A549 (cell line): ENCODE measurements at regions not wholly inside any gene's neighbourhood (a gene's known extent, or its start where the extent isn't known, plus 50 kb on each side); places are given as distances from the start of the nearest gene placed in this dataset.

Experiments
- ATAC-seq, 2 experiments: fragments of 200-7000 bp in 1 of 2; fragments of >200 bp in 1 of 2; cut with Nextera tagmentation in 1 of 2; cut with Tn5 transposase in 1 of 2; 3 replicates each; pipeline versions ENCODE4 v1.8.0 to v1.9.1; 2018 to 2020; ENCODE audit warnings: mild to moderate bottlenecking in 1 of 2, moderate library complexity in 1 of 2
- CTCF ChIA-PET: fragments of 300-600 bp; sonication (Branson Sonifier 250); formaldehyde crosslinking; extraction: SDS; loops from one replicate; lab custom pipeline; 2021; ENCODE audit warnings: antibody characterized with exemption, inconsistent platforms; lab: Yijun Ruan, JAX
- POLR2A ChIA-PET: fragments of 350-600 bp; formaldehyde crosslinking; extraction: SDS; loops from one replicate; lab custom pipeline; 2021; ENCODE audit warnings: antibody characterized with exemption, inconsistent platforms; lab: Yijun Ruan, JAX
- DNase-seq, 2 experiments: peaks; one replicate each; pipeline versions ENCODE4 v3.0.0 to v3.0.0-alpha.2; 2011 to 2016; ENCODE audit warnings: low read depth in 1 of 2, low spot score in 1 of 2
- FAIRE-seq: peaks from 2 replicates; lab custom pipeline; 2011; peaks lifted over from hg19 to GRCh38; lab: Jason Lieb, UNC
- H3K27ac ChIP-seq, 2 experiments: fragments of >200 bp; sonication (Bioruptor Twin); formaldehyde crosslinking; 3 replicates each; pipeline ENCODE4 v1.5.1; 2016 to 2017
- H3K4me1 ChIP-seq: fragments of >200 bp; sonication (Bioruptor Twin); formaldehyde crosslinking; 3 replicates; pipeline ENCODE4 v1.6.1; 2016
- H3K4me2 ChIP-seq: fragments of >200 bp; sonication (Bioruptor Twin); formaldehyde crosslinking; 3 replicates; pipeline ENCODE4 v1.6.1; 2016
- H3K4me3 ChIP-seq: fragments of >200 bp; sonication (Bioruptor Twin); formaldehyde crosslinking; 3 replicates; pipeline ENCODE4 v1.5.1; 2016
- H3K9me3 ChIP-seq: fragments of >200 bp; sonication (Bioruptor Twin); formaldehyde crosslinking; 3 replicates; pipeline ENCODE4 v1.6.1; 2016
- ATOH8 ChIP-seq: fragments of 250-450 bp; sonication (Bioruptor Pico); IDR thresholded peaks from 2 replicates; pipeline ENCODE4 v1.5.0; 2020; ENCODE audit warnings: low read depth, mild to moderate bottlenecking, moderate library complexity
- BHLHE40 ChIP-seq: IDR thresholded peaks from 2 replicates; pipeline ENCODE4 v1.6.1; 2012; ENCODE audit warnings: low read depth, low read length, inconsistent platforms
- CHD2 ChIP-seq: fragments of 150-350 bp; IDR thresholded peaks from 2 replicates; pipeline ENCODE4 v1.6.1; 2014; ENCODE audit warnings: low read length; ENCODE audit not compliant: partially characterized antibody
- CHD4 ChIP-seq: fragments of 200-600 bp; sonication (generic); IDR thresholded peaks from 2 replicates; pipeline ENCODE4 v1.6.1; 2016; ENCODE audit warnings: antibody characterized with exemption, mild to moderate bottlenecking, borderline replicate concordance
- EHF ChIP-seq: fragments of 250-450 bp; sonication (Bioruptor Pico); IDR thresholded peaks from 2 replicates; pipeline ENCODE4 v1.5.0; 2020; ENCODE audit warnings: mild to moderate bottlenecking
- EP300 ChIP-seq, 2 experiments: fragments of >200 bp; sonication (Bioruptor Twin); formaldehyde crosslinking; IDR thresholded peaks; 2 replicates in 1 of 2; 3 replicates in 1 of 2; pipeline ENCODE4 v1.6.1; 2016 to 2017
- ESRRA ChIP-seq: fragments of 150-350 bp; IDR thresholded peaks from 2 replicates; pipeline ENCODE4 v1.6.1; 2014; ENCODE audit warnings: mild to moderate bottlenecking, low read length, borderline replicate concordance
- GATA3 ChIP-seq: IDR thresholded peaks from 2 replicates; pipeline ENCODE4 v1.6.1; 2012; ENCODE audit warnings: borderline replicate concordance
- HEYL ChIP-seq: fragments of 250-450 bp; sonication (Bioruptor Pico); IDR thresholded peaks from 2 replicates; pipeline ENCODE4 v1.8.0; 2021; ENCODE audit warnings: mild to moderate bottlenecking, moderate library complexity
- HOXA7 ChIP-seq: fragments of 250-450 bp; sonication (Bioruptor Pico); IDR thresholded peaks from 2 replicates; pipeline ENCODE4 v1.5.0; 2020; ENCODE audit warnings: mild to moderate bottlenecking, moderate library complexity
- JUN ChIP-seq, 2 experiments: fragments of >200 bp; sonication (Bioruptor Twin); formaldehyde crosslinking; IDR thresholded peaks; 2 replicates in 1 of 2; 3 replicates in 1 of 2; pipeline ENCODE4 v1.6.1; 2016 to 2017
- KDM1A ChIP-seq: fragments of 200-600 bp; sonication (generic); IDR thresholded peaks from 2 replicates; pipeline ENCODE4 v1.6.1; 2016; ENCODE audit warnings: low read depth, mild to moderate bottlenecking
- MAFK ChIP-seq: fragments of 450-650 bp; IDR thresholded peaks from 2 replicates; pipeline ENCODE4 v1.6.1; 2014; ENCODE audit not compliant: partially characterized antibody
- MAZ ChIP-seq: fragments of 150-350 bp; IDR thresholded peaks from 2 replicates; pipeline ENCODE4 v1.6.1; 2014; ENCODE audit warnings: antibody characterized with exemption, low read depth, low read length, borderline replicate concordance
- MYC ChIP-seq: IDR thresholded peaks from 2 replicates; pipeline ENCODE4 v1.6.1; 2012; ENCODE audit warnings: mild to moderate bottlenecking, inconsistent platforms, low read length, improper control_type of control experiment, borderline replicate concordance
- NFE2L2 ChIP-seq: fragments of 150-350 bp; conservative IDR thresholded peaks from 2 replicates; pipeline ENCODE4 v1.6.1; 2014; ENCODE audit warnings: low read length
- NR3C1 ChIP-seq: fragments of >200 bp; sonication (Bioruptor Twin); formaldehyde crosslinking; IDR thresholded peaks from 3 replicates; pipeline ENCODE4 v1.6.1; 2017
- RAD21 ChIP-seq, 2 experiments: fragments of >200 bp in 1 of 2; sonication (Bioruptor Twin) in 1 of 2; formaldehyde crosslinking in 1 of 2; IDR thresholded peaks in 1 of 2; conservative IDR thresholded peaks in 1 of 2; 2 replicates in 1 of 2; 3 replicates in 1 of 2; pipeline ENCODE4 v1.6.1; 2012 to 2018; ENCODE audit warnings: inconsistent platforms in 1 of 2
- RARB ChIP-seq: fragments of 250-450 bp; sonication (Bioruptor Pico); IDR thresholded peaks from 2 replicates; pipeline ENCODE4 v1.8.0; 2021; ENCODE audit warnings: mild to moderate bottlenecking, moderate library complexity
- RCOR1 ChIP-seq: fragments of 150-350 bp; IDR thresholded peaks from 2 replicates; pipeline ENCODE4 v1.6.1; 2014; ENCODE audit warnings: antibody characterized with exemption, low read length, low read depth
- RNF2 ChIP-seq: fragments of 200-600 bp; sonication (generic); IDR thresholded peaks from 2 replicates; pipeline ENCODE4 v1.6.1; 2016; ENCODE audit warnings: low read depth, mild to moderate bottlenecking, antibody characterized with exemption, moderate library complexity, borderline replicate concordance
- SMC3 ChIP-seq: fragments of >200 bp; sonication (Bioruptor Twin); formaldehyde crosslinking; IDR thresholded peaks from 3 replicates; pipeline ENCODE4 v1.6.1; 2018; ENCODE audit warnings: inconsistent platforms
- TFCP2L1 ChIP-seq: fragments of 250-450 bp; sonication (Bioruptor Pico); IDR thresholded peaks from 2 replicates; pipeline ENCODE4 v1.5.0; 2021; ENCODE audit warnings: mild to moderate bottlenecking
- WGBS: methylation state at CpG from one replicate; pipeline ENCODE4 v1.1.6; 2017; ENCODE audit errors: missing lambda C conversion rate; 5-methylcytosine and 5-hydroxymethylcytosine counted together
- TF ChIP-seq, protein P1 (sequence below): fragments of >200 bp; sonication (Bioruptor Twin); formaldehyde crosslinking; IDR thresholded peaks from 2 replicates; pipeline ENCODE4 v1.6.1; 2016
- TF ChIP-seq, protein P2 (sequence below): fragments of 250-450 bp; sonication (Bioruptor Pico); IDR thresholded peaks from 2 replicates; pipeline ENCODE4 v1.5.0; 2021; ENCODE audit warnings: mild to moderate bottlenecking, moderate library complexity, borderline replicate concordance

GRCh38 chr17:65449495-65449894 lies 112.0 kb downstream of the AXIN2 start:
- no peak overlapping the region for H3K27ac ChIP-seq
- WGBS, result 42% methylated on average over 4 of the region's 4 CpGs
- no peaks in the 10 kb centered on the region for H3K4me1 ChIP-seq
- DNase-seq (no peak), ATAC-seq (no peak), FAIRE-seq (no peak)
- CTCF ChIA-PET, result interaction anchor here (0.6 kb wide), 1 partner anchor 404 kb away, joined by 3 read pairs; no protein-coding TSS in a partner anchor
- H3K9me3 ChIP-seq, result no peaks in the 10 kb centered on the region
- POLR2A ChIA-PET, result no interaction called here
- no peak overlapping the region for H3K4me2 ChIP-seq
- no peak overlapping the region for H3K4me3 ChIP-seq
- TF ChIP-seq NFE2L2 (no peak), EHF (CRISPR knock-in tag) (no peak), HOXA7 (no peak), MYC (no peak), GATA3 (no peak), MAZ (no peak), RNF2 (no peak), KDM1A (no peak), SMC3 (no peak), JUN (IDR thresholded peaks at IDR 0.05) (no peak), NR3C1 (no peak), TFCP2L1 (CRISPR knock-in tag) (no peak), CHD2 (no peak), MAFK (no peak), ESRRA (no peak), RCOR1 (no peak), EP300 (IDR thresholded peaks at IDR 0.05) (no peak), RAD21 (conservative IDR thresholded peaks at IDR 0.05 in 1 of 2, IDR thresholded peaks at IDR 0.05 in 1 of 2) (no peak)
- TF ChIP-seq, protein P1, sequence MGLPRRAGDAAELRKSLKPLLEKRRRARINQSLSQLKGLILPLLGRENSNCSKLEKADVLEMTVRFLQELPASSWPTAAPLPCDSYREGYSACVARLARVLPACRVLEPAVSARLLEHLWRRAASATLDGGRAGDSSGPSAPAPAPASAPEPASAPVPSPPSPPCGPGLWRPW, result no peak
- TF ChIP-seq, protein P2, sequence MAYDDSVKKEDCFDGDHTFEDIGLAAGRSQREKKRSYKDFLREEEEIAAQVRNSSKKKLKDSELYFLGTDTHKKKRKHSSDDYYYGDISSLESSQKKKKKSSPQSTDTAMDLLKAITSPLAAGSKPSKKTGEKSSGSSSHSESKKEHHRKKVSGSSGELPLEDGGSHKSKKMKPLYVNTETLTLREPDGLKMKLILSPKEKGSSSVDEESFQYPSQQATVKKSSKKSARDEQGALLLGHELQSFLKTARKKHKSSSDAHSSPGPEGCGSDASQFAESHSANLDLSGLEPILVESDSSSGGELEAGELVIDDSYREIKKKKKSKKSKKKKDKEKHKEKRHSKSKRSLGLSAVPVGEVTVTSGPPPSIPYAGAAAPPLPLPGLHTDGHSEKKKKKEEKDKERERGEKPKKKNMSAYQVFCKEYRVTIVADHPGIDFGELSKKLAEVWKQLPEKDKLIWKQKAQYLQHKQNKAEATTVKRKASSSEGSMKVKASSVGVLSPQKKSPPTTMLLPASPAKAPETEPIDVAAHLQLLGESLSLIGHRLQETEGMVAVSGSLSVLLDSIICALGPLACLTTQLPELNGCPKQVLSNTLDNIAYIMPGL (CRISPR knock-in tag), result no peak

DNA sequence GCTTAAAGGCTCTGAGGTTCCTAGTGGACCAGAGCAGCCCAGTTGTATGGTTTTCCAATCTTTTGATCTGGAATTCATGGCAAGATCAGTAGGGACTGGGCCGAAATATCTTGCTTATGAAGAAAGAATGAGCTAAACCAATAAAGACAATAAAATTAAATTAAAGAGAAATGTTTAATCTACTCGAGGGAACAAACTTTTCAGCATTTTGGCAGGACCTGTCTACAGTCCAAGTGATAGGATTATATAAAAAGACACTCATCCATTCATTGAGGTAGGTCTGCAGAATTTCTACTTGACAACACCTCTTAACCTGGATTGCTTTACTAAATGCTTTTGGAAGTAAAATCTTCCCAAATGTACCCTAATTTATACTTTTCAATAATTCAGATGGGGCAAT lies 113.6 kb downstream of the AXIN2 start:
- TF ChIP-seq MAFK (no peak), ATOH8 (CRISPR knock-in tag) (no peak), BHLHE40 (no peak), CHD4 (no peak), HEYL (CRISPR knock-in tag) (no peak), RARB (CRISPR knock-in tag) (no peak)
- TF ChIP-seq, protein P1, result no peak
- TF ChIP-seq, all 56 proteins: peak for 0
- ChIA-PET CTCF (interaction anchor here (1.3 to 1.8 kb wide), 2 partner anchors 8 to 15 kb away, joined by 3 to 4 read pairs; no protein-coding TSS in a partner anchor), POLR2A (no interaction called here)
- Histone ChIP-seq H3K4me3 (no peak overlapping the region), H3K4me2 (no peak overlapping the region), H3K4me1 (no peaks in the 10 kb centered on the region), H3K27ac (no peak overlapping the region), H3K9me3 (no peaks in the 10 kb centered on the region)
- no peak for ATAC-seq
- FAIRE-seq, result no peak
- DNase-seq, result no peak
- 2% methylated on average over 2 of the region's 2 CpGs for WGBS
